H9 (cell line): ENCODE measurements at regions not wholly inside any gene's neighbourhood (a gene's known extent, or its start where the extent isn't known, plus 50 kb on each side); places are given as distances from the start of the nearest gene placed in this dataset.

Source experiments
- DNase-seq: peaks from one replicate; pipeline ENCODE4 v3.0.0-alpha.2; 2017
- H2AFZ ChIP-seq: one replicate; pipeline ENCODE4 v1.6.1; 2013; ENCODE audit warnings: mild to moderate bottlenecking, low read length, control low read depth, moderate library complexity
- H2AK5ac ChIP-seq: 2 replicates; pipeline ENCODE4 v1.6.1; 2013; ENCODE audit warnings: low read length, control low read depth, mixed read lengths; ENCODE audit not compliant: insufficient read length
- H2BK120ac ChIP-seq: one replicate; pipeline ENCODE4 v1.6.1; 2013; ENCODE audit warnings: low read depth, mild to moderate bottlenecking, low read length, control low read depth, inconsistent platforms; ENCODE audit not compliant: poor library complexity, severe bottlenecking
- H2BK12ac ChIP-seq: 2 replicates; pipeline ENCODE4 v1.6.1; 2013; ENCODE audit warnings: low read length, control low read depth, mixed read lengths, low read depth; ENCODE audit not compliant: insufficient read length
- H2BK15ac ChIP-seq: 2 replicates; pipeline ENCODE4 v1.6.1; 2013; ENCODE audit warnings: low read depth, low read length, control low read depth
- H2BK20ac ChIP-seq: one replicate; pipeline ENCODE4 v1.6.1; 2013; ENCODE audit warnings: low read depth, mild to moderate bottlenecking, low read length, control low read depth, inconsistent platforms; ENCODE audit not compliant: poor library complexity, severe bottlenecking
- H2BK5ac ChIP-seq: 2 replicates; pipeline ENCODE4 v1.6.1; 2013; ENCODE audit warnings: low read length, control low read depth, mixed read lengths; ENCODE audit not compliant: insufficient read length
- H3K14ac ChIP-seq: 2 replicates; pipeline ENCODE4 v1.6.1; 2013; ENCODE audit warnings: low read length, control low read depth; ENCODE audit not compliant: insufficient read depth
- H3K18ac ChIP-seq: 2 replicates; pipeline ENCODE4 v1.6.1; 2013; ENCODE audit warnings: low read depth, mild to moderate bottlenecking, mixed read lengths, low read length, control low read depth; ENCODE audit not compliant: insufficient read length
- H3K23ac ChIP-seq: 2 replicates; pipeline ENCODE4 v1.6.1; 2013; ENCODE audit warnings: low read length, control low read depth, mixed read lengths, low read depth; ENCODE audit not compliant: insufficient read length
- H3K23me2 ChIP-seq: 2 replicates; pipeline ENCODE4 v1.6.1; 2013; ENCODE audit warnings: low read depth, mild to moderate bottlenecking, mixed read lengths, low read length, control low read depth; ENCODE audit not compliant: insufficient read length, poor library complexity, severe bottlenecking
- H3K27ac ChIP-seq: 2 replicates; pipeline ENCODE4 v1.5.1; 2013; ENCODE audit warnings: low read length, control low read depth, mixed read lengths, low read depth; ENCODE audit not compliant: insufficient read length
- H3K27me3 ChIP-seq: 2 replicates; pipeline ENCODE4 v1.6.1; 2013; ENCODE audit warnings: low read length, control low read depth, inconsistent platforms; ENCODE audit not compliant: insufficient read depth
- H3K4ac ChIP-seq: 2 replicates; pipeline ENCODE4 v1.6.1; 2013; ENCODE audit warnings: low read depth, mild to moderate bottlenecking, control low read depth, inconsistent platforms, low read length, moderate library complexity
- H3K4me1 ChIP-seq: 2 replicates; pipeline ENCODE4 v1.6.1; 2013; ENCODE audit warnings: low read length, control low read depth, inconsistent platforms; ENCODE audit not compliant: insufficient read depth
- H3K4me2 ChIP-seq: 2 replicates; pipeline ENCODE4 v1.6.1; 2013; ENCODE audit warnings: low read length, control low read depth, mixed read lengths; ENCODE audit not compliant: insufficient read length, insufficient read depth
- H3K56ac ChIP-seq: 2 replicates; pipeline ENCODE4 v1.6.1; 2013; ENCODE audit warnings: low read depth, mild to moderate bottlenecking, mixed read lengths, low read length, control low read depth; ENCODE audit not compliant: insufficient read length
- H3K79me1 ChIP-seq: 2 replicates; pipeline ENCODE4 v1.6.1; 2013; ENCODE audit warnings: low read depth, mild to moderate bottlenecking, moderate library complexity, low read length, control low read depth, inconsistent platforms; ENCODE audit not compliant: insufficient read depth, poor library complexity, severe bottlenecking
- H3K79me2 ChIP-seq: 2 replicates; pipeline ENCODE4 v1.6.1; 2013; ENCODE audit warnings: low read length, control low read depth, inconsistent platforms; ENCODE audit not compliant: insufficient read depth
- H3K9ac ChIP-seq: 2 replicates; pipeline ENCODE4 v1.6.1; 2013; ENCODE audit warnings: low read length, control low read depth, mixed read lengths; ENCODE audit not compliant: insufficient read length; ENCODE audit errors: extremely low read depth
- H3K9me3 ChIP-seq: one replicate; pipeline ENCODE4 v1.6.1; 2013; ENCODE audit warnings: low read depth, low read length, inconsistent platforms; ENCODE audit not compliant: control insufficient read depth
- H3T11ph ChIP-seq: one replicate; pipeline ENCODE4 v1.6.1; 2013; ENCODE audit warnings: mild to moderate bottlenecking, low read length, control low read depth, inconsistent platforms
- H4K20me1 ChIP-seq: one replicate; pipeline ENCODE4 v1.6.1; 2013; ENCODE audit not compliant: control insufficient read depth, insufficient read length, insufficient read depth
- H4K5ac ChIP-seq: 2 replicates; pipeline ENCODE4 v1.6.1; 2013; ENCODE audit warnings: low read depth, mild to moderate bottlenecking, mixed read lengths, low read length, control low read depth; ENCODE audit not compliant: insufficient read length
- H4K8ac ChIP-seq: replicated peaks from 2 replicates; pipeline ENCODE4 v1.6.1; 2013; ENCODE audit warnings: low read length, control low read depth, mixed read lengths, low read depth; ENCODE audit not compliant: insufficient read length
- H4K91ac ChIP-seq: 2 replicates; pipeline ENCODE4 v1.6.1; 2013; ENCODE audit warnings: low read depth, mild to moderate bottlenecking, moderate library complexity, mixed read lengths, low read length, control low read depth; ENCODE audit not compliant: insufficient read length
- H3K27ac Mint-ChIP-seq, 3 experiments: 2 replicates in 2 of 3; 3 replicates in 1 of 3; pipeline ENCODE4 v1.8.0; 2020 to 2021; ENCODE audit warnings: mixed read lengths in 3 of 3, mild to moderate bottlenecking in 1 of 3, moderate library complexity in 1 of 3
- H3K27me3 Mint-ChIP-seq: 2 replicates; pipeline ENCODE4 v1.8.0; 2021; ENCODE audit warnings: low read depth, mild to moderate bottlenecking, moderate library complexity, mixed read lengths
- H3K36me3 Mint-ChIP-seq, 3 experiments: 2 replicates in 2 of 3; 3 replicates in 1 of 3; pipeline ENCODE4 v1.8.0; 2020 to 2021; ENCODE audit warnings: low read depth in 3 of 3, mixed read lengths in 3 of 3; ENCODE audit not compliant: insufficient read depth in 1 of 3
- H3K4me1 Mint-ChIP-seq, 2 experiments: 2 replicates each; pipeline ENCODE4 v1.8.0; 2020; ENCODE audit warnings: mixed read lengths in 2 of 2
- H3K4me3 Mint-ChIP-seq, 2 experiments: 2 replicates in 1 of 2; 3 replicates in 1 of 2; pipeline ENCODE4 v1.8.0; 2020 to 2021; ENCODE audit warnings: mild to moderate bottlenecking in 2 of 2, mixed read lengths in 2 of 2, moderate library complexity in 1 of 2
- H3K9me3 Mint-ChIP-seq, 2 experiments: 2 replicates in 1 of 2; 3 replicates in 1 of 2; pipeline ENCODE4 v1.8.0; 2020; ENCODE audit warnings: mild to moderate bottlenecking in 2 of 2, mixed read lengths in 2 of 2, moderate library complexity in 1 of 2
- WGBS: extraction: QIAGEN DNeasy Blood & Tissue Kit; methylation state at CpG from one replicate; pipeline ENCODE4 v1.1.7; 2013; ENCODE audit warnings: missing lambda C conversion rate, low lambda C conversion rate, mixed read lengths; ENCODE audit not compliant: insufficient read length; ENCODE audit errors: extremely low coverage; 5-methylcytosine and 5-hydroxymethylcytosine counted together
- TF ChIP-seq, protein P1 (sequence below): fragments of 200-600 bp; sonication (generic); conservative IDR thresholded peaks from 3 replicates; pipeline ENCODE4 v1.8.0; 2021; ENCODE audit warnings: antibody characterized with exemption, mild to moderate bottlenecking

DNA sequence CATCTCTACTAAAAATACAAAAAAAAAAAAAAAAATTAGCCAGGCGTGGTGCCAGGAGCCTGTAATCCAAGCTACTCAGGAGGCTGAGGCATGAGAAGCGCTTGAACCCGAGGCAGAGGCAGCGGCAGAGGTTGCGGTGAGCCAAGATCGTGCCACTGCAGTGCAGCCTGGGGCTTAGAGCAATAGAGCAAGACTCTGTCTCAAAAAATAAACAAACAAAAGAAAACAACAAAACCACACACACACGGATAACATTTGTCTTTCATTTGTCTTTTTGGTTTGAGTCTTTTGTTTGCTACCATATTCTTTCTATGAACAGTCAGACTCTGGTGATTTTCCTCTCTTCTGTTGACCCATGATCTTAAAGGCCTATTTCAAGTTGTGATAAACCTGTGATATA is 1168.3 kb upstream of the WWC1 start:
- H3K56ac ChIP-seq, result no peak overlapping the region
- no peak overlapping the region for H3K9ac ChIP-seq
- no peak overlapping the region for H3K14ac ChIP-seq
- H3K27me3 ChIP-seq, result no peaks in the 10 kb centered on the region
- WGBS, result no CpG with 5 or more reads among the region's 7 CpGs
- H3K79me1 ChIP-seq, result no peaks in the 10 kb centered on the region
- TF ChIP-seq, protein P1, sequence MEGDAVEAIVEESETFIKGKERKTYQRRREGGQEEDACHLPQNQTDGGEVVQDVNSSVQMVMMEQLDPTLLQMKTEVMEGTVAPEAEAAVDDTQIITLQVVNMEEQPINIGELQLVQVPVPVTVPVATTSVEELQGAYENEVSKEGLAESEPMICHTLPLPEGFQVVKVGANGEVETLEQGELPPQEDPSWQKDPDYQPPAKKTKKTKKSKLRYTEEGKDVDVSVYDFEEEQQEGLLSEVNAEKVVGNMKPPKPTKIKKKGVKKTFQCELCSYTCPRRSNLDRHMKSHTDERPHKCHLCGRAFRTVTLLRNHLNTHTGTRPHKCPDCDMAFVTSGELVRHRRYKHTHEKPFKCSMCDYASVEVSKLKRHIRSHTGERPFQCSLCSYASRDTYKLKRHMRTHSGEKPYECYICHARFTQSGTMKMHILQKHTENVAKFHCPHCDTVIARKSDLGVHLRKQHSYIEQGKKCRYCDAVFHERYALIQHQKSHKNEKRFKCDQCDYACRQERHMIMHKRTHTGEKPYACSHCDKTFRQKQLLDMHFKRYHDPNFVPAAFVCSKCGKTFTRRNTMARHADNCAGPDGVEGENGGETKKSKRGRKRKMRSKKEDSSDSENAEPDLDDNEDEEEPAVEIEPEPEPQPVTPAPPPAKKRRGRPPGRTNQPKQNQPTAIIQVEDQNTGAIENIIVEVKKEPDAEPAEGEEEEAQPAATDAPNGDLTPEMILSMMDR, result no peak
- H2BK120ac ChIP-seq, result no peak overlapping the region
- Mint-ChIP-seq H3K9me3 (no peaks in the 10 kb centered on the region), H3K27me3 (no peaks in the 10 kb centered on the region), H3K36me3 (no peaks in the 10 kb centered on the region), H3K4me1 (peaks cover 3 to 4% of the 10 kb centered on the region in 2 experiments; a peak in 3 of 4 replicates), H3K4me3 (no peak overlapping the region), H3K27ac (no peak overlapping the region)
- no peak overlapping the region for H4K5ac ChIP-seq
- no peaks in the 10 kb centered on the region for H3K4me1 ChIP-seq
- no peak for DNase-seq
- H3K79me2 ChIP-seq, result no peaks in the 10 kb centered on the region
- no peak overlapping the region for H4K91ac ChIP-seq
- H3K4me2 ChIP-seq, result no peak overlapping the region
- H3K18ac ChIP-seq, result no peak overlapping the region
- H2BK20ac ChIP-seq, result no peak overlapping the region
- no peak overlapping the region for H2BK12ac ChIP-seq
- no peak overlapping the region for H3K4ac ChIP-seq
- H3K23me2 ChIP-seq, result no peaks in the 10 kb centered on the region
- no peak overlapping the region for H3T11ph ChIP-seq
- H2BK5ac ChIP-seq, result no peak overlapping the region
- H3K27ac ChIP-seq, result no peak overlapping the region
- no peak overlapping the region for H4K8ac ChIP-seq
- H3K9me3 ChIP-seq, result no peaks in the 10 kb centered on the region
- no peak overlapping the region for H2AK5ac ChIP-seq
- no peak overlapping the region for H2BK15ac ChIP-seq
- no peaks in the 10 kb centered on the region for H4K20me1 ChIP-seq
- H3K23ac ChIP-seq, result no peak overlapping the region
- no peak overlapping the region for H2AFZ ChIP-seq
